Testis (tissue), 2 donors: ENCODE measurements at regions not wholly inside any gene's neighbourhood (a gene's known extent, or its start where the extent isn't known, plus 50 kb on each side); places are given as distances from the start of the nearest gene placed in this dataset.

Experiments used
- POLR2A ChIP-seq: fragments of 450-650 bp; IDR thresholded peaks from one replicate; pipeline ENCODE4 v1.6.1; 2017; ENCODE audit warnings: antibody characterized with exemption, mild to moderate bottlenecking, moderate library complexity
- TF ChIP-seq, protein P1 (sequence below), 3 experiments: fragments of 450-650 bp in 2 of 3; fragments of 200-600 bp in 1 of 3; sonication (generic) in 1 of 3; IDR thresholded peaks; one replicate each; pipeline ENCODE4 v1.5.1; 2016 to 2019; ENCODE audit warnings: antibody characterized with exemption in 3 of 3, mild to moderate bottlenecking in 2 of 3, moderate library complexity in 1 of 3

DNA sequence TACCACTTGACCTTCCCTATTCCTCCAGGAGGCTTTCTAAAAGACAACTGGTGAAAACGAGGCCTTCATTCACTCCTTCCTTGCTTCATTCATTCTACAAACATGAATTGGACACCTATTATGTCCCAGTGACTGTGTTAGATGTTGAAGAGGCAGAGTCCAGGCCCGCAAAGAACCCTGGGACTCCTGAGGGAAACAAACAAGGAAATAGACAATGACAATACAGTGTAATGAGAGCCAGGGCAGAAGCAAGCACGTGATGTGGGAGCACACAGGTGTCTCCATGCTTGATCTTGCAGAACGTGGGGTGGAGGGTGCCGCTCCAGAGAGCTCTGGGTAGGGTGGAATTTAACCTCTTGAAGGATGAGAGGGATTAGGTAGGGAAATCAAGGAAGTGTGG, 137.6 kb upstream of the KLF3 start:
- TF ChIP-seq, protein P1, sequence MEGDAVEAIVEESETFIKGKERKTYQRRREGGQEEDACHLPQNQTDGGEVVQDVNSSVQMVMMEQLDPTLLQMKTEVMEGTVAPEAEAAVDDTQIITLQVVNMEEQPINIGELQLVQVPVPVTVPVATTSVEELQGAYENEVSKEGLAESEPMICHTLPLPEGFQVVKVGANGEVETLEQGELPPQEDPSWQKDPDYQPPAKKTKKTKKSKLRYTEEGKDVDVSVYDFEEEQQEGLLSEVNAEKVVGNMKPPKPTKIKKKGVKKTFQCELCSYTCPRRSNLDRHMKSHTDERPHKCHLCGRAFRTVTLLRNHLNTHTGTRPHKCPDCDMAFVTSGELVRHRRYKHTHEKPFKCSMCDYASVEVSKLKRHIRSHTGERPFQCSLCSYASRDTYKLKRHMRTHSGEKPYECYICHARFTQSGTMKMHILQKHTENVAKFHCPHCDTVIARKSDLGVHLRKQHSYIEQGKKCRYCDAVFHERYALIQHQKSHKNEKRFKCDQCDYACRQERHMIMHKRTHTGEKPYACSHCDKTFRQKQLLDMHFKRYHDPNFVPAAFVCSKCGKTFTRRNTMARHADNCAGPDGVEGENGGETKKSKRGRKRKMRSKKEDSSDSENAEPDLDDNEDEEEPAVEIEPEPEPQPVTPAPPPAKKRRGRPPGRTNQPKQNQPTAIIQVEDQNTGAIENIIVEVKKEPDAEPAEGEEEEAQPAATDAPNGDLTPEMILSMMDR (IDR thresholded peaks at IDR 0.05) = no peak
- TF ChIP-seq POLR2A = no peak
